ENCODE measurements at regions not wholly inside any gene's neighbourhood (a gene's known extent, or its start where the extent isn't known, plus 50 kb on each side); places are given as distances from the start of the nearest gene placed in this dataset.

GRCh38 chr16:85215478-85216118 is 103.3 kb upstream of the CIBAR2 start:
- TF ChIP-seq CTCF (IDR thresholded peaks at IDR 0.05) (no peak), POLR2AphosphoS5 (IDR thresholded peaks at IDR 0.05) (no peak), EP300 (IDR thresholded peaks at IDR 0.05) (no peak)
